IMR-90 (cell line): ENCODE measurements at regions not wholly inside any gene's neighbourhood (a gene's known extent, or its start where the extent isn't known, plus 50 kb on each side); places are given as distances from the start of the nearest gene placed in this dataset.

Experiments used
- ATAC-seq: fragments of 200-7000 bp; cut with Tn5 transposase; 2 replicates; pipeline ENCODE4 v1.9.1; 2020; ENCODE audit warnings: low read depth, mild to moderate bottlenecking, moderate library complexity
- BruUV-seq: library from RNA; stranded (reverse); fragments of 400-500 nt; replicated peaks from 2 replicates; lab custom pipeline; 2021; lab: Mats Ljungman, UMichigan
- CTCF ChIA-PET: fragments of 300-600 bp; formaldehyde crosslinking; extraction: SDS; loops from one replicate; lab custom pipeline; 2021; ENCODE audit warnings: antibody characterized with exemption; lab: Yijun Ruan, JAX
- POLR2A ChIA-PET: fragments of 300-600 bp; sonication (Branson Sonifier 250); formaldehyde crosslinking; loops from one replicate; lab custom pipeline; 2022; ENCODE audit warnings: antibody characterized with exemption; ENCODE audit not compliant: unreplicated experiment; lab: Charles Lee
- DNase-seq: peaks from one replicate; pipeline ENCODE4 v3.0.0; 2013
- H2AFZ ChIP-seq: replicated peaks from 2 replicates; pipeline ENCODE3; 2013; ENCODE audit warnings: low read length, mild to moderate bottlenecking; ENCODE audit not compliant: poor library complexity
- H2AK5ac ChIP-seq: 2 replicates; pipeline ENCODE4 v1.6.1; 2013; ENCODE audit warnings: low read depth, low read length, inconsistent platforms
- H2AK9ac ChIP-seq: replicated peaks from 2 replicates; pipeline ENCODE3; 2013; ENCODE audit warnings: mild to moderate bottlenecking, low read depth, low read length, moderate library complexity; ENCODE audit not compliant: poor library complexity
- H2BK120ac ChIP-seq: 2 replicates; pipeline ENCODE4 v1.6.1; 2013; ENCODE audit warnings: low read depth, low read length, inconsistent platforms
- H2BK15ac ChIP-seq: 3 replicates; pipeline ENCODE4 v1.6.1; 2013; ENCODE audit warnings: low read depth, low read length, inconsistent platforms
- H2BK20ac ChIP-seq: 2 replicates; pipeline ENCODE4 v1.6.1; 2013; ENCODE audit warnings: low read depth, mild to moderate bottlenecking, inconsistent platforms, low read length, moderate library complexity
- H2BK5ac ChIP-seq: 2 replicates; pipeline ENCODE4 v1.6.1; 2013; ENCODE audit warnings: mild to moderate bottlenecking, low read depth, low read length, inconsistent platforms; ENCODE audit not compliant: poor library complexity, severe bottlenecking
- H3K14ac ChIP-seq: replicated peaks from 2 replicates; pipeline ENCODE4 v1.6.1; 2013; ENCODE audit warnings: low read depth, low read length, inconsistent platforms
- H3K18ac ChIP-seq: 2 replicates; pipeline ENCODE4 v1.6.1; 2013; ENCODE audit warnings: low read depth, low read length, control low read depth
- H3K23ac ChIP-seq: 2 replicates; pipeline ENCODE4 v1.6.1; 2013; ENCODE audit warnings: low read depth, low read length, inconsistent platforms
- H3K27ac ChIP-seq: 2 replicates; pipeline ENCODE4 v1.5.1; 2013; ENCODE audit warnings: mild to moderate bottlenecking, control low read depth, low read length; ENCODE audit not compliant: insufficient read depth
- H3K27me3 ChIP-seq: 2 replicates; pipeline ENCODE4 v1.6.1; 2013; ENCODE audit warnings: low read length; ENCODE audit not compliant: control insufficient read depth, insufficient read depth
- H3K36me3 ChIP-seq: 2 replicates; pipeline ENCODE4 v1.6.1; 2013; ENCODE audit warnings: low read length, mixed read lengths; ENCODE audit not compliant: control insufficient read depth, insufficient read depth
- H3K4ac ChIP-seq: 2 replicates; pipeline ENCODE4 v1.6.1; 2013; ENCODE audit warnings: low read depth, low read length, inconsistent platforms
- H3K4me1 ChIP-seq: 2 replicates; pipeline ENCODE4 v1.6.1; 2013; ENCODE audit warnings: low read length, mixed read lengths; ENCODE audit not compliant: control insufficient read depth, insufficient read depth
- H3K4me2 ChIP-seq: 2 replicates; pipeline ENCODE4 v1.6.1; 2013; ENCODE audit warnings: low read depth, mild to moderate bottlenecking, control low read depth, low read length, moderate library complexity
- H3K4me3 ChIP-seq: 2 replicates; pipeline ENCODE4 v1.5.1; 2013; ENCODE audit warnings: low read depth, mild to moderate bottlenecking, control low read depth, low read length, moderate library complexity; ENCODE audit not compliant: insufficient read depth
- H3K56ac ChIP-seq: 2 replicates; pipeline ENCODE4 v1.6.1; 2013; ENCODE audit warnings: low read length, inconsistent platforms; ENCODE audit not compliant: insufficient read depth; ENCODE audit errors: extremely low read depth
- H3K79me1 ChIP-seq, 2 experiments: 2 replicates each; pipeline ENCODE4 v1.6.1; 2013; ENCODE audit warnings: low read length in 2 of 2, inconsistent platforms in 1 of 2, low read depth in 1 of 2
- H3K9ac ChIP-seq: 2 replicates; pipeline ENCODE4 v1.6.1; 2013; ENCODE audit warnings: low read depth, low read length, control low read depth
- H3K9me1 ChIP-seq: 2 replicates; pipeline ENCODE4 v1.6.1; 2013; ENCODE audit warnings: low read length, inconsistent platforms; ENCODE audit not compliant: insufficient read depth
- H3K9me3 ChIP-seq: 2 replicates; pipeline ENCODE4 v1.6.1; 2013; ENCODE audit warnings: low read length; ENCODE audit not compliant: control insufficient read depth, insufficient read depth
- H4K20me1 ChIP-seq: 2 replicates; pipeline ENCODE4 v1.6.1; 2013; ENCODE audit warnings: low read length, inconsistent platforms; ENCODE audit not compliant: insufficient read depth
- H4K5ac ChIP-seq: 2 replicates; pipeline ENCODE4 v1.6.1; 2013; ENCODE audit warnings: mild to moderate bottlenecking, low read depth, low read length, control low read depth
- H4K8ac ChIP-seq, 2 experiments: 2 replicates each; pipeline ENCODE4 v1.6.1; 2013; ENCODE audit warnings: low read depth in 2 of 2, low read length in 2 of 2, control low read depth in 1 of 2, inconsistent platforms in 1 of 2
- H4K91ac ChIP-seq: 2 replicates; pipeline ENCODE4 v1.6.1; 2013; ENCODE audit warnings: low read depth, low read length, inconsistent platforms; ENCODE audit not compliant: insufficient read depth
- BHLHE40 ChIP-seq: fragments of 150-350 bp; IDR thresholded peaks from 2 replicates; pipeline ENCODE4 v1.6.1; 2016; ENCODE audit warnings: mild to moderate bottlenecking, low read depth, low read length
- CEBPB ChIP-seq: IDR thresholded peaks from 2 replicates; pipeline ENCODE4 v1.6.1; 2012; ENCODE audit warnings: low read depth, low read length, improper control_type of control experiment
- CHD1 ChIP-seq: IDR thresholded peaks from 2 replicates; pipeline ENCODE4 v1.6.1; 2012; ENCODE audit warnings: low read depth, low read length, improper control_type of control experiment
- FOS ChIP-seq: fragments of 150-350 bp; IDR thresholded peaks from 2 replicates; pipeline ENCODE4 v1.6.1; 2016; ENCODE audit warnings: low read depth, low read length
- MAFK ChIP-seq: IDR thresholded peaks from 2 replicates; pipeline ENCODE4 v1.6.1; 2012; ENCODE audit warnings: low read depth, low read length, improper control_type of control experiment
- MAZ ChIP-seq: IDR thresholded peaks from 2 replicates; pipeline ENCODE4 v1.6.1; 2012; ENCODE audit warnings: low read depth, mild to moderate bottlenecking, low read length, improper control_type of control experiment, moderate library complexity, borderline replicate concordance
- MXI1 ChIP-seq: IDR thresholded peaks from 2 replicates; pipeline ENCODE4 v1.6.1; 2012; ENCODE audit warnings: low read depth, mild to moderate bottlenecking, low read length, moderate library complexity, borderline replicate concordance
- NFE2L2 ChIP-seq: fragments of 150-350 bp; IDR thresholded peaks from 2 replicates; pipeline ENCODE4 v1.6.1; 2016; ENCODE audit warnings: low read depth, mild to moderate bottlenecking, low read length
- POLR2A ChIP-seq: IDR thresholded peaks from 2 replicates; pipeline ENCODE4 v1.6.1; 2012; ENCODE audit warnings: mild to moderate bottlenecking, low read depth, low read length
- RAD21 ChIP-seq: IDR thresholded peaks from 2 replicates; pipeline ENCODE4 v1.6.1; 2012; ENCODE audit warnings: low read length, improper control_type of control experiment
- RCOR1 ChIP-seq: IDR thresholded peaks from 2 replicates; pipeline ENCODE4 v1.6.1; 2012; ENCODE audit warnings: mild to moderate bottlenecking, low read length, improper control_type of control experiment; ENCODE audit not compliant: insufficient replicate concordance
- RFX5 ChIP-seq: IDR thresholded peaks from 2 replicates; pipeline ENCODE4 v1.8.0; 2012; ENCODE audit warnings: low read depth, mild to moderate bottlenecking, low read length, moderate library complexity
- SMC3 ChIP-seq: fragments of 150-350 bp; IDR thresholded peaks from 2 replicates; pipeline ENCODE4 v1.6.1; 2016; ENCODE audit warnings: low read depth, mild to moderate bottlenecking, antibody characterized with exemption, low read length, moderate library complexity
- WGBS, 2 experiments: methylation state at CpG; one replicate each; pipeline versions ENCODE4 v1.1.5 to v1.1.7; 2013; ENCODE audit warnings: missing lambda C conversion rate in 2 of 2; ENCODE audit not compliant: insufficient read length in 1 of 2; ENCODE audit errors: extremely low coverage in 2 of 2; 5-methylcytosine and 5-hydroxymethylcytosine counted together
- dilution Hi-C: fragments of 300-500 bp; cut with HindIII; formaldehyde crosslinking; loops from one replicate; pipeline ENCODE4 v1.14.3; 2018; ENCODE audit warnings: low sequenced_read_pairs; ENCODE audit not compliant: unreplicated experiment
- in situ Hi-C: fragments of 300-500 bp; cut with MboI; formaldehyde crosslinking; loops from 3 replicates; pipeline ENCODE4 v1.14.3; 2019; ENCODE audit warnings: low sequenced_read_pairs, inconsistent platforms, mixed read lengths
- intact Hi-C: fragments of 100-400 bp; cut with micrococcal nuclease; formaldehyde crosslinking; loops from 2 replicates; pipeline ENCODE4 v1.10.0; 2022
- TF ChIP-seq, protein P1 (sequence below): fragments of 150-350 bp; IDR thresholded peaks from 2 replicates; pipeline ENCODE4 v1.6.1; 2016; ENCODE audit warnings: low read depth, mild to moderate bottlenecking, low read length, moderate library complexity, borderline replicate concordance
- TF ChIP-seq, protein P2 (sequence below): fragments of 150-350 bp; IDR thresholded peaks from 2 replicates; pipeline ENCODE4 v1.6.1; 2017; ENCODE audit warnings: mild to moderate bottlenecking, antibody characterized with exemption, low read length, low read depth
- TF ChIP-seq, protein P3 (sequence below): conservative IDR thresholded peaks from 2 replicates; pipeline ENCODE4 v1.5.1; 2012; ENCODE audit warnings: mild to moderate bottlenecking, low read depth, low read length, improper control_type of control experiment

DNA sequence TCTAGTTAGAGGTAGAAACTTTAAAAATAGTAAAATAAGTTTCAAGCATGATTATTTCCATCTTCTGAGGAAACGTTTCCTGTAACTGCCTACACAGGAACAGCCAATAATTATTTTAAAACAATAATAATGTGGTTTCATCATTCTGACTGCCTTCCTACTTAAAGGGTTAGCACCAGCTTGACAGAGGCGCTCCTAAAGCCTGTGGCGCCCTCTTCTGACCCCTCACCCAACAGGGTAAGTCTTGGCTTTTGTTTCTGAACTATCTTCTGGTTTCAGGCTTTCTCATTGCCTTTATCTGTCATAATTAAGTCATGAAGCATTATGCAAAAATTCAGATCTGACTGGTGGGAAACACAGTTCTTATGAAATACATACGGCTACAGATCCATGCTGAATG, 96.7 kb downstream of the ITM2A start:
- H3K27ac ChIP-seq, result no peak overlapping the region
- TF ChIP-seq RCOR1 (no peak), RAD21 (no peak), MAFK (no peak), CEBPB (no peak), FOS (no peak), MXI1 (no peak), BHLHE40 (no peak), SMC3 (no peak), MAZ (no peak), CHD1 (no peak), POLR2A (no peak), RFX5 (no peak), NFE2L2 (no peak)
- TF ChIP-seq, protein P1, sequence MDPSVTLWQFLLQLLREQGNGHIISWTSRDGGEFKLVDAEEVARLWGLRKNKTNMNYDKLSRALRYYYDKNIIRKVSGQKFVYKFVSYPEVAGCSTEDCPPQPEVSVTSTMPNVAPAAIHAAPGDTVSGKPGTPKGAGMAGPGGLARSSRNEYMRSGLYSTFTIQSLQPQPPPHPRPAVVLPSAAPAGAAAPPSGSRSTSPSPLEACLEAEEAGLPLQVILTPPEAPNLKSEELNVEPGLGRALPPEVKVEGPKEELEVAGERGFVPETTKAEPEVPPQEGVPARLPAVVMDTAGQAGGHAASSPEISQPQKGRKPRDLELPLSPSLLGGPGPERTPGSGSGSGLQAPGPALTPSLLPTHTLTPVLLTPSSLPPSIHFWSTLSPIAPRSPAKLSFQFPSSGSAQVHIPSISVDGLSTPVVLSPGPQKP, result no peak
- TF ChIP-seq, protein P2, sequence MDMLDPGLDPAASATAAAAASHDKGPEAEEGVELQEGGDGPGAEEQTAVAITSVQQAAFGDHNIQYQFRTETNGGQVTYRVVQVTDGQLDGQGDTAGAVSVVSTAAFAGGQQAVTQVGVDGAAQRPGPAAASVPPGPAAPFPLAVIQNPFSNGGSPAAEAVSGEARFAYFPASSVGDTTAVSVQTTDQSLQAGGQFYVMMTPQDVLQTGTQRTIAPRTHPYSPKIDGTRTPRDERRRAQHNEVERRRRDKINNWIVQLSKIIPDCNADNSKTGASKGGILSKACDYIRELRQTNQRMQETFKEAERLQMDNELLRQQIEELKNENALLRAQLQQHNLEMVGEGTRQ, result no peak
- TF ChIP-seq, protein P3, sequence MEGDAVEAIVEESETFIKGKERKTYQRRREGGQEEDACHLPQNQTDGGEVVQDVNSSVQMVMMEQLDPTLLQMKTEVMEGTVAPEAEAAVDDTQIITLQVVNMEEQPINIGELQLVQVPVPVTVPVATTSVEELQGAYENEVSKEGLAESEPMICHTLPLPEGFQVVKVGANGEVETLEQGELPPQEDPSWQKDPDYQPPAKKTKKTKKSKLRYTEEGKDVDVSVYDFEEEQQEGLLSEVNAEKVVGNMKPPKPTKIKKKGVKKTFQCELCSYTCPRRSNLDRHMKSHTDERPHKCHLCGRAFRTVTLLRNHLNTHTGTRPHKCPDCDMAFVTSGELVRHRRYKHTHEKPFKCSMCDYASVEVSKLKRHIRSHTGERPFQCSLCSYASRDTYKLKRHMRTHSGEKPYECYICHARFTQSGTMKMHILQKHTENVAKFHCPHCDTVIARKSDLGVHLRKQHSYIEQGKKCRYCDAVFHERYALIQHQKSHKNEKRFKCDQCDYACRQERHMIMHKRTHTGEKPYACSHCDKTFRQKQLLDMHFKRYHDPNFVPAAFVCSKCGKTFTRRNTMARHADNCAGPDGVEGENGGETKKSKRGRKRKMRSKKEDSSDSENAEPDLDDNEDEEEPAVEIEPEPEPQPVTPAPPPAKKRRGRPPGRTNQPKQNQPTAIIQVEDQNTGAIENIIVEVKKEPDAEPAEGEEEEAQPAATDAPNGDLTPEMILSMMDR, result no peak
- no peaks in the 10 kb centered on the region for H3K79me1 ChIP-seq
- H3K23ac ChIP-seq, result no peak overlapping the region
- POLR2A ChIA-PET, result no interaction called here
- no peak overlapping the region for H3K14ac ChIP-seq
- no peak overlapping the region for H2BK15ac ChIP-seq
- no peak overlapping the region for H4K8ac ChIP-seq
- dilution Hi-C loops, result no loop called here
- H3K4me1 ChIP-seq, result no peaks in the 10 kb centered on the region
- H2AFZ ChIP-seq, result no peak overlapping the region
- H3K4me2 ChIP-seq, result no peak overlapping the region
- no TSS peak for BruUV-seq
- H2AK9ac ChIP-seq, result no peak overlapping the region
- no peak overlapping the region for H2AK5ac ChIP-seq
- no CpG with 5 or more reads among the region's 4 CpGs for WGBS, 2 experiments
- no peak overlapping the region for H4K91ac ChIP-seq
- intact Hi-C loops, result no loop called here
- DNase-seq (no peak), ATAC-seq (no peak)
- H3K18ac ChIP-seq, result no peak overlapping the region
- no peaks in the 10 kb centered on the region for H4K20me1 ChIP-seq
- no peaks in the 10 kb centered on the region for H3K9me1 ChIP-seq
- H3K4ac ChIP-seq, result no peak overlapping the region
- H2BK120ac ChIP-seq, result no peak overlapping the region
- in situ Hi-C loops, result no loop called here
- H3K36me3 ChIP-seq, result no peaks in the 10 kb centered on the region
- H3K56ac ChIP-seq, result no peak overlapping the region
- H3K4me3 ChIP-seq, result no peak overlapping the region
- no peaks in the 10 kb centered on the region for H3K9me3 ChIP-seq
- H2BK5ac ChIP-seq, result no peak overlapping the region
- CTCF ChIA-PET, result no interaction called here
- no peak overlapping the region for H4K5ac ChIP-seq
- H3K27me3 ChIP-seq, result no peaks in the 10 kb centered on the region
- no peak overlapping the region for H3K9ac ChIP-seq
- H2BK20ac ChIP-seq, result no peak overlapping the region
